ENCODE measurements at regions not wholly inside any gene's neighbourhood (a gene's known extent, or its start where the extent isn't known, plus 50 kb on each side); places are given as distances from the start of the nearest gene placed in this dataset.
"Not testable (repeated sequence)": the region's sequence is repeated elsewhere in the genome, so short reads cannot be mapped to it uniquely, and the experiment has no call there.

DNA sequence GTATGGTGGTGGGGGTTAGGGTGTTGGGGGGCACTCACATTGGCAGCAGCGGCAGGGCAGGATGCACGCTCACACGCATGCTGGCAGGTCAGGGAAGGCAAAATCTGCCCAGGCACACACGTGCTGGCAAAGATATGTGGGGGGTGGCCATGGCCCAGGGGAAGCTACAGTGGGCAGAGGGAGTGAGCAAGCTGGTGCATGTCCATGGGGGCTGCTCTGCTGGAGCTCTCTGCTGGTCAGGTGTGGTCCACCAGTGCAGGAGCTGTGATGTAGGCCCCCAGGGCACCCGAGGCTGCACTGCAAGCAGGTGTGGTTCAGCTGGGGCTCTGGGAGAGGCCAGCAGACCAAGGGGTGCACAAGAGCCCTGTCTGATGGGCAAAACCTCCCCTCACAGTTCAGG, 491.5 kb upstream of the TNP1 start:
- Histone ChIP-seq H3K4me2 (no peak overlapping the region), H2AFZ (no peak overlapping the region), H4K20me1 (ENCODE audit: insufficient read depth) (no peaks in the 10 kb centered on the region), H3K79me2 (ENCODE audit: low read depth) (no peaks in the 10 kb centered on the region), H3F3A (ENCODE audit: insufficient read depth, low read depth) (no peaks in the 10 kb centered on the region), H3K9me3 (ENCODE audit: insufficient read depth, low read depth) (peaks cover 22% of the 10 kb centered on the region; the same call in 1 of the 2 replicates), H3K27me3 (ENCODE audit: insufficient read depth, low read depth) (no peaks in the 10 kb centered on the region), H3K27ac (no peak overlapping the region), H3K4me3 (no peak overlapping the region), H3K9me2 (ENCODE audit: insufficient read depth) (no peaks in the 10 kb centered on the region), H3K4me1 (replicated peaks; ENCODE audit: insufficient read depth) (no peaks in the 10 kb centered on the region), H3K36me3 (ENCODE audit: low read depth) (no peaks in the 10 kb centered on the region)
- ChIA-PET CTCF (no interaction called here), POLR2A (ENCODE audit: unreplicated experiment) (no interaction called here)
- DNase-seq, result no peak
- intact Hi-C loops (cut with micrococcal nuclease; ENCODE audit: unreplicated experiment), result no loop called here
- no peak for TF ChIP-seq EZH2 (IDR thresholded peaks at IDR 0.05; ENCODE audit: low read depth)
- no peak for TF ChIP-seq CTCF (conservative IDR thresholded peaks at IDR 0.05)
- no TSS peak for BruUV-seq (replicated peaks)

- CTCF ChIA-PET, result no interaction called here
- Histone ChIP-seq H3K27ac (no peak overlapping the region), H3K4me1 (replicated peaks; ENCODE audit: insufficient read depth) (no peaks in the 10 kb centered on the region), H3K9me2 (ENCODE audit: insufficient read depth) (no peaks in the 10 kb centered on the region), H3K4me2 (no peak overlapping the region), H2AFZ (no peak overlapping the region), H3K79me2 (ENCODE audit: low read depth) (no peaks in the 10 kb centered on the region), H4K20me1 (ENCODE audit: insufficient read depth) (no peaks in the 10 kb centered on the region), H3K36me3 (ENCODE audit: low read depth) (no peaks in the 10 kb centered on the region), H3F3A (ENCODE audit: insufficient read depth, low read depth) (no peaks in the 10 kb centered on the region), H3K9me3 (ENCODE audit: insufficient read depth, low read depth) (peaks cover 22% of the 10 kb centered on the region; the same call in 1 of the 2 replicates), H3K27me3 (ENCODE audit: insufficient read depth, low read depth) (no peaks in the 10 kb centered on the region), H3K4me3 (no peak overlapping the region)
- TF ChIP-seq CTCF (conservative IDR thresholded peaks at IDR 0.05) (no peak), EZH2 (IDR thresholded peaks at IDR 0.05; ENCODE audit: low read depth) (no peak)
- POLR2A ChIA-PET (ENCODE audit: unreplicated experiment), result no interaction called here
- intact Hi-C loops (cut with micrococcal nuclease; ENCODE audit: unreplicated experiment), result no loop called here
- DNase-seq, result no peak
- BruUV-seq (replicated peaks), result no TSS peak
Observed at GRCh38 chr2:217349251-217349650, 489.4 kb upstream of the TNP1 start.

DNA sequence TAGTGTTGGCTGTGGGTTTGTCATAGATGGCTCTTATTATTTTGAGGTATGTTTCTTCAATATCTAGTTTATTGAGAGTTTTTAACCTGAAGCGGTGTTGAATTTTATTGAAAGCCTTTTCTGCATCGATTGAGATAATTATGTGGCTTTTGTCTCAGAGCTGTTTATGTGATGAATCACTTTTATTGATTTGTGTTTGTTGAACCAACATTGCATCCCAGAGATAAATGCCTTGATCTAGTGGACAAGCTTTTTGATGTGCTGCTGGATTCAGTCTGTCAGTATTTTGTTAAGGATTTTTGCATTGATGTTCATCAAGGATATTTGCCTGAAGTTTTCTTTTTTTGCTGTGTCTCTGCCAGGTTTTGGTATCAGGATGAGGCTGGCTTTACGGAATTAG, 487.8 kb upstream of the TNP1 start:
- CTCF ChIA-PET; BruUV-seq (replicated peaks); H3K79me2 ChIP-seq (ENCODE audit: low read depth); DNase-seq; H3F3A ChIP-seq (ENCODE audit: insufficient read depth, low read depth); H4K20me1 ChIP-seq (ENCODE audit: insufficient read depth); H2AFZ ChIP-seq; H3K9me2 ChIP-seq (ENCODE audit: insufficient read depth); H3K36me3 ChIP-seq (ENCODE audit: low read depth); H3K4me2 ChIP-seq; H3K4me1 ChIP-seq (replicated peaks; ENCODE audit: insufficient read depth); POLR2A ChIA-PET (ENCODE audit: unreplicated experiment); H3K27ac ChIP-seq; intact Hi-C loops (cut with micrococcal nuclease; ENCODE audit: unreplicated experiment); H3K4me3 ChIP-seq; H3K27me3 ChIP-seq (ENCODE audit: insufficient read depth, low read depth): not testable (repeated sequence)
- H3K9me3 ChIP-seq (ENCODE audit: insufficient read depth, low read depth), result peaks cover 22% of the 10 kb centered on the region; the same call in 1 of the 2 replicates

DNA sequence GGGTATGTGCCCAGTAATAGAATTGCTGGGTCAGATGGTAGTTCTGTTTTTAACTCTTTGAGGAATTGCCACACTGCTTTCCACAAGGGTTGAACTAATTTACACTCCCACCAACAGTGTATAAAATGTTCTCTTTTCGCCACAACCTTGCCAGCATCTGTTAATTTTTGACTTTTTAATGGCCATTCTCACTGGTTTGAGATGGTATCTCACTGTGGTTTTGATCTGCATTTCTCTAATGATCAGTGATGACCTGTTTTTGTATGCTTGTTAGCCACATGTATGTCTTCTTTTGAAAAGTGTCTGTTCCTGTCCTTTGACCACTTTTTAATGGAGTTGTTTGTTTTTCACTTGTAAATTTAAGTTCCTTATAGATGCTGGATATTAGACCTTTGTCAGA, 486.2 kb upstream of the TNP1 start:
- DNase-seq; H3K4me2 ChIP-seq; H2AFZ ChIP-seq; POLR2A ChIA-PET (ENCODE audit: unreplicated experiment); H3K4me3 ChIP-seq; H3K9me2 ChIP-seq (ENCODE audit: insufficient read depth); BruUV-seq (replicated peaks); H3K4me1 ChIP-seq (replicated peaks; ENCODE audit: insufficient read depth); H3K27ac ChIP-seq; H3F3A ChIP-seq (ENCODE audit: insufficient read depth, low read depth); CTCF ChIA-PET; H3K27me3 ChIP-seq (ENCODE audit: insufficient read depth, low read depth); H4K20me1 ChIP-seq (ENCODE audit: insufficient read depth); intact Hi-C loops (cut with micrococcal nuclease; ENCODE audit: unreplicated experiment); H3K36me3 ChIP-seq (ENCODE audit: low read depth); H3K79me2 ChIP-seq (ENCODE audit: low read depth): not testable (repeated sequence)
- peaks cover 22% of the 10 kb centered on the region; the same call in 1 of the 2 replicates for H3K9me3 ChIP-seq (ENCODE audit: insufficient read depth, low read depth)

All from PC-9 (cell line).